ENCODE measurements at regions not wholly inside any gene's neighbourhood (a gene's known extent, or its start where the extent isn't known, plus 50 kb on each side); places are given as distances from the start of the nearest gene placed in this dataset.

DNA sequence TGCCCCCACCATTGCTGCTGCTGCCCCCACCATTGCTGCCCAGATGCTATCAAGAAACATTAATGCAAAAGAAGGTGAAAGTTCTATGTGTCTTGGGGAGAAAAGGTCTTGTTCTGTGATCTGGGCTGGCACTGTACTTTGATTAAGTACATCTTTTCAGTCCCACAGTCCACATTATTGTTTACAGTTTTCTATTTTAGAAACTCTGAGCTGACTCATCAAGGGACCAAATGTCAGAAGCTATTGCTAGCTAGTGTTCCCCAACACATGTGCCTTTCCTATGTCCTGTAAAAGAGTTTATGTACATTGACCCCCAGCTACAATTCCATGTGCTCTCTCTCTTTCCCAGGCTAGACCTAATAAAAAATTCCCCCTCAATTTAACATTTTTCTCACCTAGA lies 264.7 kb upstream of the NECTIN3 start:
- CTCF ChIA-PET: no interaction called here
- H3K4me3 Mint-ChIP-seq (ENCODE audit: low read depth, unreplicated experiment): no peak overlapping the region
- DNase-seq: no peak
- no peaks in the 10 kb centered on the region for H3K36me3 Mint-ChIP-seq (ENCODE audit: insufficient read depth, unreplicated experiment)
- BruUV-seq (replicated peaks): no TSS peak
- no peak overlapping the region for H3K27ac Mint-ChIP-seq (ENCODE audit: unreplicated experiment)
- peaks cover 2% of the 10 kb centered on the region for H3K9me3 Mint-ChIP-seq (ENCODE audit: low read depth, unreplicated experiment)
- H3K4me1 Mint-ChIP-seq (ENCODE audit: low read depth, unreplicated experiment): peaks cover 30% of the 10 kb centered on the region
- TF ChIP-seq, protein P1, sequence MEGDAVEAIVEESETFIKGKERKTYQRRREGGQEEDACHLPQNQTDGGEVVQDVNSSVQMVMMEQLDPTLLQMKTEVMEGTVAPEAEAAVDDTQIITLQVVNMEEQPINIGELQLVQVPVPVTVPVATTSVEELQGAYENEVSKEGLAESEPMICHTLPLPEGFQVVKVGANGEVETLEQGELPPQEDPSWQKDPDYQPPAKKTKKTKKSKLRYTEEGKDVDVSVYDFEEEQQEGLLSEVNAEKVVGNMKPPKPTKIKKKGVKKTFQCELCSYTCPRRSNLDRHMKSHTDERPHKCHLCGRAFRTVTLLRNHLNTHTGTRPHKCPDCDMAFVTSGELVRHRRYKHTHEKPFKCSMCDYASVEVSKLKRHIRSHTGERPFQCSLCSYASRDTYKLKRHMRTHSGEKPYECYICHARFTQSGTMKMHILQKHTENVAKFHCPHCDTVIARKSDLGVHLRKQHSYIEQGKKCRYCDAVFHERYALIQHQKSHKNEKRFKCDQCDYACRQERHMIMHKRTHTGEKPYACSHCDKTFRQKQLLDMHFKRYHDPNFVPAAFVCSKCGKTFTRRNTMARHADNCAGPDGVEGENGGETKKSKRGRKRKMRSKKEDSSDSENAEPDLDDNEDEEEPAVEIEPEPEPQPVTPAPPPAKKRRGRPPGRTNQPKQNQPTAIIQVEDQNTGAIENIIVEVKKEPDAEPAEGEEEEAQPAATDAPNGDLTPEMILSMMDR (IDR thresholded peaks at IDR 0.05; ENCODE audit: unreplicated experiment): no peak
- H3K27me3 Mint-ChIP-seq (ENCODE audit: unreplicated experiment): no peaks in the 10 kb centered on the region
- intact Hi-C loops (cut with micrococcal nuclease; ENCODE audit: unreplicated experiment): no loop called here

DNA sequence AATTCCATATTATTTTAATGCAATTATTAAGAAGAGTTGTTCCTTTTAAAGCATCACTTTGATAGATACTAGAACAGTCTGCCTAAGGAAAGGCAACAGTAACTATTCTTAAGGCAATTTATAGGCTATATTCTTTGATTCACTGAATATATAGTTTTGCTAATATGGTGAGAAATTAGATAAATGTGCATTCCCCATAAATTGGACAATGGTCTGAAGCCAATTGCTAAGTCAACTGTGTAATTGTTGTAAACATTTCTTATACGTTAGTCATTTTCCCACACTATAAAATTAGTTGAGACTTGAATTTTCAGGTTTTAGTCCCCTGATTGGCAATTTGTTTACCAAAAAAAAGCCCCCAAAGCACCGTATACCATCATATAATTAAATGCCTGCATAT lies 263.0 kb upstream of the NECTIN3 start:
- Mint-ChIP-seq H3K36me3 (ENCODE audit: insufficient read depth, unreplicated experiment) (no peaks in the 10 kb centered on the region), H3K27ac (ENCODE audit: unreplicated experiment) (no peak overlapping the region), H3K27me3 (ENCODE audit: unreplicated experiment) (no peaks in the 10 kb centered on the region), H3K4me3 (ENCODE audit: low read depth, unreplicated experiment) (no peak overlapping the region), H3K4me1 (ENCODE audit: low read depth, unreplicated experiment) (peaks cover 47% of the 10 kb centered on the region), H3K9me3 (ENCODE audit: low read depth, unreplicated experiment) (peaks cover 2% of the 10 kb centered on the region)
- TF ChIP-seq, protein P1 (IDR thresholded peaks at IDR 0.05; ENCODE audit: unreplicated experiment): no peak
- no peak for DNase-seq
- intact Hi-C loops (cut with micrococcal nuclease; ENCODE audit: unreplicated experiment): no loop called here
- CTCF ChIA-PET: no interaction called here
- BruUV-seq (replicated peaks): no TSS peak

DNA sequence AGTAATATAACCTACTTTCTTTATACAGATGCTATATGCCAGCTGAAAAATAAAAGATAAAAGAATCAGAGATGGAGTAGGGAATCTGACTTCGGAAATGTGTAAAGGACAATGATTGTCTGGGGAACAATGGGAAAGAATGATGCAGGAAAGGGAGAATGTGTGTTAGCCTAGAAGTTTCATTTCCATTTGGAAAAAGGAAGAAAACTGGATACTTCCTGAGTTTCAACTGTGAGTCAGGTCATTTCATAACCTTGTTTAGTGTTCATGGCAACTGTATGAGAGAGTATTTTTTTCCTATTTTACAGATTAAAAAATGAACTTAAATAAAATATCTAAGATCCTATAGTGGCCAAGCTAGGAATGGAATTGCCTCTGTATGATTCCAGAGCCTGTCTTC lies 261.3 kb upstream of the NECTIN3 start:
- Mint-ChIP-seq H3K36me3 (ENCODE audit: insufficient read depth, unreplicated experiment) (no peaks in the 10 kb centered on the region), H3K27me3 (ENCODE audit: unreplicated experiment) (no peaks in the 10 kb centered on the region), H3K4me1 (ENCODE audit: low read depth, unreplicated experiment) (peaks cover 54% of the 10 kb centered on the region), H3K4me3 (ENCODE audit: low read depth, unreplicated experiment) (no peak overlapping the region), H3K9me3 (ENCODE audit: low read depth, unreplicated experiment) (peaks cover 2% of the 10 kb centered on the region), H3K27ac (ENCODE audit: unreplicated experiment) (no peak overlapping the region)
- TF ChIP-seq, protein P1 (IDR thresholded peaks at IDR 0.05; ENCODE audit: unreplicated experiment): no peak
- DNase-seq: no peak
- no TSS peak for BruUV-seq (replicated peaks)
- intact Hi-C loops (cut with micrococcal nuclease; ENCODE audit: unreplicated experiment): loop anchor here (5.0 kb wide), 1 partner anchor 267 kb away; no protein-coding TSS in a partner anchor
- CTCF ChIA-PET: no interaction called here

DNA sequence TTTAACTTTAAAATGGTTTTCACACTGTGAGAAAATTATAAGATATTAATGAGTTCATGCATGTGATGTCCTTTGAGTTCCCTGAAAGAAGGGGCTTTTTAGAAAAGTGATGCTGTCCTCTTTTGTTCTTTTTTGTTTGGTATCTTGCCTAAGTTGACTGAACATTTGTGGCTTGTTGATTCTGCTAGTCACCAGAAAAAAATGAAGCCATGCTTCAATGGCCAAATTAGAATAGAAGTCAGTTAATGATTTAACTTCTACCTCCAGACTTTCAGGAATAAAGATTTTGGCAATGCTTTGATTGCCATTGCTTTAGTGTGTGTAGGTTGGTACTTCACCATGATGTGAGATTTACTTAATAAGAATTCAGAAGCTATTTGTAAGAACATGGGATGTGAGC lies 260.6 kb upstream of the NECTIN3 start:
- no peak overlapping the region for H3K4me3 Mint-ChIP-seq (ENCODE audit: low read depth, unreplicated experiment)
- DNase-seq: no peak
- TF ChIP-seq, protein P1 (IDR thresholded peaks at IDR 0.05; ENCODE audit: unreplicated experiment): no peak
- H3K36me3 Mint-ChIP-seq (ENCODE audit: insufficient read depth, unreplicated experiment): no peaks in the 10 kb centered on the region
- CTCF ChIA-PET: interaction anchor here (0.9 kb wide), 1 partner anchor 17 kb away, joined by 3 read pairs; no protein-coding TSS in a partner anchor
- BruUV-seq (replicated peaks): no TSS peak
- intact Hi-C loops (cut with micrococcal nuclease; ENCODE audit: unreplicated experiment): loop anchor here (5.0 kb wide), 1 partner anchor 266 kb away; no protein-coding TSS in a partner anchor
- H3K27me3 Mint-ChIP-seq (ENCODE audit: unreplicated experiment): no peaks in the 10 kb centered on the region
- H3K27ac Mint-ChIP-seq (ENCODE audit: unreplicated experiment): peak overlapping the region; percentile 6
- peaks cover 57% of the 10 kb centered on the region for H3K4me1 Mint-ChIP-seq (ENCODE audit: low read depth, unreplicated experiment)
- H3K9me3 Mint-ChIP-seq (ENCODE audit: low read depth, unreplicated experiment): peaks cover 2% of the 10 kb centered on the region

Data from Calu3 (cell line).